GM21825 (cell line): ENCODE measurements at regions not wholly inside any gene's neighbourhood (a gene's known extent, or its start where the extent isn't known, plus 50 kb on each side); places are given as distances from the start of the nearest gene placed in this dataset.

ENCODE experiments used
- ATAC-seq: cut with Tn5 transposase; IDR thresholded peaks from one replicate; pipeline ENCODE4 v1.9.1; 2021; ENCODE audit warnings: mild to moderate bottlenecking, moderate library complexity; ENCODE audit not compliant: unreplicated experiment

DNA sequence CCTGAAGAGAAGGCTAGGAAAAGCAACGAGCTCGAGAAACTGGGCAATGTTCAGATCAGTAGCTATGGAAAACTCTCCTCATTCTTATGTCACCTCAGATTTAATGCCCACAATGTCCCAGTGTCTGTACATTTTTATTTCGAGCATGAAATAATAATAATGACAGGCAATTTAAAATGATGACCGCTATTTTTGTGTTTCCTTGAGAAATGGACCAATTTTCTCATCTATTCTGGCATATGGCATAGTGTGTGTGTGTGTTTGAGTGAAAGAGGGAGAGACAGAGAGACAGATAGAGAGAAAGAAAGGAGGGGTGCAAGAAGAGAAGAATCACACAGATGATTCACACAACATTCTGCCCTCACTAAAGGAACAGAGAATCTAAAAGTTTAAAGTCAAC is 119.1 kb upstream of the C1orf21 start:
- no peak for ATAC-seq

DNA sequence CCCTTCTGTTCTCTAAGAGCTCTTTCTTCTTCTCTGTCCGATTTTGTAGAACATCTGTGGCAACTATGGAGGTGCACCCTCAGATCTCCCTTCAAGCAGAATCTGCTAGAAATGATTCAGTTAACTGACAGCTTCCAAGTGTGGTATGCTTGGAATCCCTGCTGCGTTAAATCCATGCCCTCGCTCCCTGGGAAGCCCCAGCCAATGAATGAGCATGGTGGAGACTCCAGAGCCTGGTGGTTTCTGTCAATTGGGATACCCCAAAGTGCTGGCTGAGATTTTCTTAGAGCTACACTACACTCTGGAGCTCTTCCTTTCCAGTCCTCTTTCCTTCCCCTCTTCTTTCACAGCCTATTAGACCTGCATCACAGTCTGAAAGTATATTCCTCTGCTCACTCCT is 116.3 kb upstream of the C1orf21 start:
- ATAC-seq: no peak

DNA sequence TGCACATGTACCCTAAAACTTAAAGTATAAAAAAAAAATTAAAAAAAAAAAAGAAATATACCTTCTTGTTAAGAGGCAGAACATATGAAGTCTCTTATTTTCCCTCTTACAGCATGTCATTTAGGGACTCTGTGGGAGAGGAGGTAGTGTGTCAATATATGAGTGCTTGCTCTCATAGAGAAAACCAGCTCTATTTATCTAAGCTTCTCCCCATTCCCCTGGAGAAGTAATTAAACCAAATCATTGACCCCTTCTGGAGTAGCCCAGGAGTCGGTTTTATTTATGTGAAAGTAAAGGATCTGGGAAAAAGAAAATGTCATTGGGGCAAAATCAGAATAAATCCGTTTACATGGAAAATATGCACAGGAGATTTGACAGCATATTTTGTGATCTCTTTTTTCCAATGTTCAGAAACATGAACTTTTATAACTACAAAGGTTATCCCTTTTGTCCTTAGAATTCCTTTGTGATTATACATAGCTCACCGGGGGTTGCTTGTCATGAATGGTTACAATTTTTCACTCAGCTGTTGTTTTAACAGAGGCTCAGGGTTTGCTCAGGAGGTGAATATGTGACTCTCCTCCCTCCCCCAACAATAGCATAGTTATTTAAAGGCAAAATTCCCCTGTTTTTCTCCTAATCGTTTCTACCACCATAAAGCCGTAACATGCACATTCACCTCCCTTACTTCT is 114.5 kb upstream of the C1orf21 start:
- no peak for ATAC-seq

DNA sequence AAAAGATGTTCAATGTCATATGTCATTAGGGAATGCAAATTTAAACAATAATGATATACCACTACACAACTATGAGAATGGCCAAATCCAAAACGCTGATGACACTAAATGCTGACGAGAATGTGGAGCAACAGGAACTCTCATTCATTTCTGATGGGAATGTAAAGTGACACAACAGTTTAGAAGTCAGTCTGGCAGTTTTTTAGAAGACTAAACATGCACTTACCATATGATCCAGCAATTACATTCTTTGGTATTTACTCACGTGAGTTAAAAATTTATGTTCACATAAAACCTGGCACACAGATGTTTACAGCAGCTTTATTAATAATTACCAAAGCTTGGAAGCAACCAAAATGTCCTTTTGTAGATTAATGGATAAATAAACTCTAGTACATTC is 110.4 kb upstream of the C1orf21 start:
- no peak for ATAC-seq

DNA sequence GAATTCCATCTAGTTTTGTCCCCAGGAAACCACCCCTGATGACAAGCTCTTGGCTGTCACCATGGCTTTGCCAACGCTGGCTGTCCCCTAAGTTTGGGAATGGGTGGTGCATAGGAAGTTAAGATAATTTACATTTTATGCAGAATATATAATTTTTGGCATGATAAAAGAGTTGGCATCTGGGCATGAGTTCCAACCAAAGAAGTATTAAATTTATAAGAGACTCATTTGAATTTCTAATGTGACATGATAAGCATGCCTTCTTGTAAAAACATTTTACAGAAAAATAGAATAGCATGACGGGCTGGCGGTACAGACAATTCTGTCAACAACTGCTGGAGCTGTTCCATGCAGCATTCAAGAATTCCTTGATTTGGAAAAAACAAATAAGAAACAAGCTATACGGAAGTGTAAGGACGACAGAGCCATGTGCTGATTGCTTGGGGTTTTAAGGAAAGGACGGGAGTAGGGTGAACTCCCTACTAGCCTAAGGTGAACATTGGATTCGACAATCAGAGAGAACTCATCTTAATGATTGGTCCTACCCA is 106.8 kb upstream of the C1orf21 start:
- ATAC-seq: no peak

DNA sequence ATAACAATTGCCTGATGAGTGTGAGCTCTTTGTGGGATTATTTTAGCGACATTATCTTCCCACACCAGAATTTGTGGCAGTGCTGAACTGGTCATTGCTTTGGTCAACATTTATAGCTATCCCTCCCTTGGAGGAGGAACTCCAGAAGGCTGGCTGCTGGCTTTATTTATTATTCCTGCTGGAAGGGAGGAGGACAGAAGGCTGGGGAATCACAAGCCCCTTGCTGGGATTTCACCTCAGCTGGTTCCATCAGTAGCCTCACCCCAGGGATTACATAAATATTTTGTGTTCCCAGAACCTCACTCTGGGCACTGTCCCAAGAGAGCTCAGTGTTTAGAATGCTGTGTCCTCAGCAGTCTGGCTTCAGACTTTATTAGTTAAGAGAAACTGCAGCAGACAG is 102.8 kb upstream of the C1orf21 start:
- ATAC-seq: no peak

DNA sequence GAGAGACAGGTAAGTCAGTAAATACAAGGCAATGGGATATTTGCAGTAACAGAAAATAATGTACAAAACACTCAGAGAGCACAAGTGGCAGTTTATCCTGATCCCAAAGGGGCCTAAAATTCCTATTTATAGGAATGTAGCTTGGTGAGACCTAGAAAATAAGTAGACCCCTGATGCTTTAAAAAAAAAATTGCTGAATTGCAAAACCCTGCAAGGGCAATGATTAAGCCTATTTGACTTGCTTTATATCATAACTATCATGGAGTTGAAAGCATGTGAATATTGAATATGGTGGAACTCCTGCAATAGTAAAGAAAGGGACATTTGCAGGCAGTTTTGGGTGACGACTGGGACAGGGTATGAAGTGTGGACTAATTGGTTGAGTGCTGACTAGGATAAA is 101.9 kb upstream of the C1orf21 start:
- no peak for ATAC-seq

DNA sequence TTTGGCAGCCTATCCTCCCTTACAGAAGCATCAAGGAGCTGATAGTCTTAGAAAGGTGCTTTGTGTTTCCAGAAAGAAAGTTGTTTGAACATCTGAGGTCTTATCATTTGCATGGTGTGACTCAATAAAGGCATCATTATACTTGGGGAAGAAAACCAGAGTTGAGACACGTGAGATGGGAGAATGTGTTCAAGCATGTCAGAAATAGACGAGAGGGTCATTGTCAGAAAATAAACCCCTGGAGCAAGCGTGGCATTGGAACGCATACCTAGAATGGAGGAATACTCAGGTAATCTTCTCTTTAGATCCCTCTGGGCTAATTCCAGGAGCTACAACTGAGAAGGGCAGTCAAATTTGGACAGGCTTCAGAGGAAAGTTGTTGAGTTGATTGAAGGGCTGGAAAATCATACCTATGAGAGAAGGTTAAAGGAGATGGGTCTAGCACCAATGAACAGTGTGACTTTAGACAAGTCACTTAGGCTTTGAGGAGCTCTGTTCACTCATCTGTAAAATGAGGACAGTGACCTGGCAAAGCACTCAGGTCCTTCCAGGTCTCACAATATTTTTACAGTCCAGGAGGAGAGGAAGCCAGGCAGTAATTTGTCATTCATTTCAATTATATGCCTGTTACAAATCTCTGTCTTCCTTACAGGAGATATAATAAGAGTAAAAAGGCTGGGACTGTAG is 101.3 kb upstream of the C1orf21 start:
- no peak for ATAC-seq

DNA sequence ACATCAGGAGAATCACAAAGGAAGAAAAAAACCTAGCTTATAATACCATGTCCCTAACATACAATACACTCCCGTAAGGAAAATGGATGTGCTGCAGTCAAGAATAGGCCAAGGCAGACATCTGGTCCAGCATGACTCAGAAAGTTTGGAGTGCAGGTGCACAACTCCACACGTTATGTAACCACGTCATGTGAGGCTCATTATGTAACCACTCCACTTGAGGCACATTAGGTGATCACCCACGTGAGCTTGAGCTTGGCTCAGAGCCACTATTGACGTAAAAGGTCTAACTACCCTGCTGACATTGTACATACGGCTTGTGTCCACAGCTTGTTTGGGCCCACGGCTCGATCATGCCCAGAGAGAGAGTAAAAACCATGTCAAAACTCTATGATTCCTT is 99.8 kb upstream of the C1orf21 start:
- ATAC-seq: no peak

DNA sequence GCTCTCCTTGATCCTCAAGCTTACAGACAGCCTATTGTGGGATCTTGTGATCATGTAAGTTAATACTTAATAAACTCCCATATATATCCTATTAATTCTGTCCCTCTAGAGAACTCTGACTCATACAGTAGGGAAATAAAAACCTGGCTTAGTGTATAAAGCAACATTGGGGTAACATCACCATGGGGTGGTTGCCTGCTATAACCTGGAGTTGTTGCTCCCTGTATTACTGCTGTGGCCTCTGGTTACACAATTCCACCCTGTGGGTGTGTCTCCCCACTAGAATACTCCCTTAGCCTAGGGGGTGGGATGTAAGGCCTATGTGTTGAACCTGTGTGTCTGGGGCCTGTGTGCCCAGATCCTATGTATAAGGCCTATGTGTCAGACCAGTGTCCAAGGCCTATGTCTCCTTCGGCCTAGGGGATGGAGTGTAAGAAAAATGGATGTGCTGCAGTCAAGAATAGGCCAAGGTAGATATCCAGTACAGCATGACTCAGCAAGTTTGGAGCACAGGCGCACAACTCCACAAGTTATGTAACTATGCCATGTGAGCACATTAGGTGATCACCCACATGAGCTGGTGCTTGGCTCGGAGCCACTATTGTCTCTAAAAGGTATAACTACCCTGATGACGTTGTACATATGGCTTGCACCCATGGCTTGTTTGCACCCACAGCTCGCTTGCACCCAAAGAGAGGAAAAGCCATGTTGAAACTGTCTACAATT is 96.8 kb upstream of the C1orf21 start:
- ATAC-seq: no peak

DNA sequence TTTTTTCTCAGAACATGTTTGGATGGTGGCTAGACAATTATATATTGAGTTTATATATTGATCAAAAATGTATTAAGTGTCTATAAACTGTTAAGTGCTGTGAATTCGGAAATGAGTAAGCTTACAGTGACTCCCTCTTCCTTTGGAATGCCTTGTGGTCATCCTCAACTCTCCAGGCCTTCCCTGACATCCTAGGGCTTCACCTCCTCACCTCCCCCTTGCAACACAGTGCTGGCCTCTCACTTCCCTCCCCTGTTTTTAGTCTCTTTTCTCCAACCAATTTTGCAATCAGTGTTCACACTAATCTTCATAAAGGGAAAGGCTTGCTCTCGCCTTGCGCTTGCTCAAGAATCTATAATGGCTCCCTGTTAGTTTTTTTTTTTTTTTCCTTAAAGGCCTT is 95.1 kb upstream of the C1orf21 start:
- no peak for ATAC-seq

DNA sequence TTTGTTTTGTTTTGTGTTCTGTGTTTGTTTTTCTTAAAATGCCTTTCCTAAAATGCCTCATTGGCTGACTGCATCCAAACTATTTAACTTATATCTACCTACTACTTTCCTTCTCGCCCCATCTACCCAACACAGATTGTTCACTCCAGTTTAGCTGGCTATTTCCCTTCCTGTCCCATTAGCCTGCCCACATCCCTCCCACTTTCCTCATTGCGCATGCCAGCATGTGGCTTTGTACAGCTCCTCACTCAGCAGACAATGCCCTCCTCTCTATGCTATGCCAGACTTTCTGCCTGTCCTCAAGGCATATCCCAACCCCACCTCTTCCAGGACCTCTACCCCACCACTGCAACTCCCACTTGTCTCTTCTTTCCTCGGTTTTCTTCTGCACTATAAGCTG is 94.7 kb upstream of the C1orf21 start:
- no peak for ATAC-seq

DNA sequence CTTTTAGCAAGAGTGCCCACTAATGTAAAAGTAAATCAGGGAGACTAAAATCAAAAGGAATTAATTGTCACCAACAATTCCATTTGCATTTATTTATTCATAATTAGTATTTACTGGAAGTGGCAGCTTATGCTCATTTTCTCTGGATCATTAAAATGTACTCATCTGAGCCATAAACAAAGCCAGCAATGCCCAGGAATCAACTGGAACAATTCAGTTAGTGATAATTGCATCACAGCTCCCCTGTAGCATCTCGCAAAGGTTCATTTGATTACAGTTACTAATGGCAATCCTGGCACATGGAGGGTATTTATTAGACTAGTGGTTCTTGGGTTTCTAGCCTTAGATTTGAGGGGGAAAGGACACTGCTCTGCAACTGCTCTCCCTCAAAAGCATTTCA is 92.7 kb upstream of the C1orf21 start:
- ATAC-seq: no peak

DNA sequence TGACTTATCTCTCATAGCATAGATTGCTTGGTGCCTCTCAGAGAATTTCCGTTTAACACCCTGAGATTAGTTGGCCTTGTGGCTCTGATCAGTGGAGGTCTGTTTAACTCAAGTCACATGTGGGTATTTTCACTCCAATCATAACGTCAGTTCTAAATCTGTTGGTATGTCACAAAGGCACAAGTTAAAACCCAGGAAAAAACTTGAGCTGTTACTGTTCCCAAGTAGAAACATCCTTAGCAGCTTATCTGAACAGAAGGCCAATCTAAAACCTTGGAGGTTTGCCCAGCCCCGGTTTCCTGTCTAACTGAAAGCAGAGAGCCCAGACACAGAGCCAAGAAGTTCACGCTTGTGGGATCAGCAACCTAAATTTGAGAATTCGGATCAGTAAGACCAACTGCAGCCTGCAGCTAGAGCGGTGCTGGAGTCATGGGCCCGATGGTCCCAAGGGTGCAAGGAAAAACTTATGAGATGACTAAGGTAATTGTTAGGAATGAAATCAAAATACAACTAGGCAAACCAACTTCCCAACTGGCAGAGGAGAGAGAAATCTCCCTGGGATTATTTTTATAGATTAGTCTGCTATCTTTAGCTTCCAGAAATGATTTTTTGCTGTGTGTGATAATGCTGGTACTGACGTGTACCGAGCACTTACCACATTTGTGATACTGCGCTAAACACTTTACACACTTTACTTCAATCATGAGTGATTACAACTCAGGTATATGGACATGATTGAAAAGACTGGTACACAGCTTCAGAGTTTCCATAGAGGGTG is 90.2 kb upstream of the C1orf21 start:
- ATAC-seq: no peak

DNA sequence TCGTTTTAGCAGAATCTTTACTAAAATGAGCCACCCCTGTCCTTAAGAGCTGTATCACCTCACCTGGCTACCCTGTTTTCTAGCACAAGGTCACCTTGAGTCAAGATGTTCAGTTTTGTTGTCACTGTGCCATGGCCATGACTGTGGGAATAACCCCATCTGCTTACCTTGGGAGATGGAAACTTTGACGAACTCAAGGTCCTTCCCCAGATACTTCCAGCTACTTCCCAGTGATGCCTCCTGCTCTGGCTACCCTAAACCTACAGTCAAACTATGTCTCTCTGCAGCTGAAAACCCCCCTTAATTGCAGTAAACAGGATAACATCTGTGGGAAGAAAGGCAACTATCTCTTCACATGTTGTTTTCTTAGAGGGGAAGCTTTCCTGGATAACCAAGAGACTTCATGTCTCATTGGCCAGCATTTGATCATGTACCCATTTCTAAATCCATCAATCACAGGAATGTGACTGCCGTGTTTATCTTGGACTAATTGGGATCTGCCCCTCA is 89.5 kb upstream of the C1orf21 start:
- ATAC-seq: no peak

DNA sequence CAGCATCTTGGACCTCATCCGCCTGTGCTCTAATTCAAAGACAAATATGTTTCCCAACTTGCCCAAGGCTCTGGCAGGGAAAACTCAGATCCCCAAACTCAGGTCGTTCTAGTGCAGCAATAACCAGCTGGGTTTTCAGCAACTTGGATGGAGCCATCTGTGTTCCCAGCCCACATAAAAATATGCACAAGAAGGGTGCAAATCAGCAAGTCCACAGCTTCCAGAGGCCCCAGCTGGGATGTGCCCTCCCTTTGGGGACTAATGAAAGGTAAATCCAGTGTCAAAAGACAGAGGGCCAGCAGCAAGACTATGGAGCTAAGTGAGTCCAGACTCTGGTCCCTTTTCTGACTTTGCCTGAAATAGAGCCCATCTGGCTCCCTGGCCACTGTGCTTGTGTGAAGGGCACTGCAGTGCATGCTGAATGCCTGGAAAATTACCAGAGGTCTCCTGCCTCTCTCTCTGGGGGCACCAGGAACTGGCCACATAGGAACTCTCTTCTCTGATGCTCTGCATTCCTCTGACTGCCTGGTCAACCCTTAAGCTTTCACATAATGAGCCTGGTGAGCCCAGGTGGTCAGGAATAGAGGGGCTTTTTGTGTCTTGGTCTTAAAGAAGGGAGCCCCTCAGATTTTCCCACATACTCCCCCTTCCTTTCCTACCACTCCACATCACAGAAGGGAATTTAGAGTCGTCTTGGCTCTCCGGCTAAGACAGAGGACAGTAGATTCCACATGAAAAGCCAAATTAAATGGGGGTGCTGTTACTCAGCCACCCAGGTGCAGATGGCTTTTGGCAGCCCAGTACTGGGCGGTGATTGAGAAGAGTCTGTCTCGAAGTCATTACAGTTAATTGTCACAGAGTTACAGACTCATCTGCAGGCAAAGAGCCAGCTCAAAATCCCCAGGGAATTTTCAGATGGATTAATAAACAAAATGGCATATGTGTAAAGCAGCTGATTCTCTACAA is 88.1 kb upstream of the C1orf21 start:
- no peak for ATAC-seq

DNA sequence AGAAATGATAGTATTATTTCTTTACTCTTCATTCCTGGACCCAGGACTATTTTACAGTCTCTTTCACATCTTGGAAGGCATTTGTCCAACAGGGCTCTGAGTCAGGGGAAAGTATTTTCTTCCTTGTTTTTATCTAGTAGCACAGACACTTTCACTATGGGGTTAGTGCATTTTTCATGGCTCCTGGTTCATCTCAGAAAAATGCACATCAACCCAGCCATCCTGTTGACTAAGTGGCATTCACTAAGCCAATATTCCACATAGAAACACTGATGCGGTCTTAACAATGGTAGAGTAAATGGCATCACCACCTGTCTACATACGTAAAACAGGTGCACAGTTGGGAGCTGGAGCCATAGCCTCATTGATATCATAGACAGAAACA is 87.4 kb upstream of the C1orf21 start:
- ATAC-seq: no peak

DNA sequence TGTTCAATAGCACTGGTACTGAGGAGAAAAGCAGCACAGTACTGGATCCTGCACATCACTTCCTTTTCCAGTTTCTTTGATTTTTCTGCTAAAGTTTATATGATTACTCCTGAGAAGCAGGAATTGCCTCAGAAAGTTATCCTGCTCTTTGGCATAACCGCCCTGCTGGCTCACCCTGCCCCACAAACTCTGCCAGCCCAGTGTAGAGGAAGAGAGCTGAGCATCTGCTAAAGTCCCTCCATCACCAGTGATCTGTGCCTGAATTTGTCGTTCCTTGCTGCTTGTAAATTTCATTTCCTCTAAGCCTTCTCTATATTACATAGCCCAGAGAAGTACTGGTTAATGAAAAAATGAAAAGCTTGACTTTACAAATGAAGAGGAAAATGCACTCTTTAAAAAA is 87.0 kb upstream of the C1orf21 start:
- no peak for ATAC-seq

DNA sequence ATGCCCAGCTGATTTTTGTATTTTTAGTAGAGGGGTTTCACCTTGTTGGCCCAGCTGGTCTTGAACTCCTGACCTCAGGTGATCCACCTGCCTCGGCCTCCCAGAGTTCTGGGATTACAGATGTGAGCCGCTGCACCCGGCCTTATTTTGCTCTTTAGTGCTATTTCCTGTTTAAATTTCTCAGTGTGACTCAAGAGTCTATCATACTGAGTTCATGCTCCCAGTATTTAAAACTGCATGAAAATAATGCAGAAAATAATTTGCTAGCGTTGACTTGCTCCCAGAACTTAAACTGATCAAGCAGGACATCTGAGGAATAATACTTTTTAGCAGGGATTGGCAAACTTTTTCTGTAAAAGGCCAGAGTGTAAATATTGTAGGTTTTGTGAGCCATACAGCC is 86.4 kb upstream of the C1orf21 start:
- no peak for ATAC-seq

DNA sequence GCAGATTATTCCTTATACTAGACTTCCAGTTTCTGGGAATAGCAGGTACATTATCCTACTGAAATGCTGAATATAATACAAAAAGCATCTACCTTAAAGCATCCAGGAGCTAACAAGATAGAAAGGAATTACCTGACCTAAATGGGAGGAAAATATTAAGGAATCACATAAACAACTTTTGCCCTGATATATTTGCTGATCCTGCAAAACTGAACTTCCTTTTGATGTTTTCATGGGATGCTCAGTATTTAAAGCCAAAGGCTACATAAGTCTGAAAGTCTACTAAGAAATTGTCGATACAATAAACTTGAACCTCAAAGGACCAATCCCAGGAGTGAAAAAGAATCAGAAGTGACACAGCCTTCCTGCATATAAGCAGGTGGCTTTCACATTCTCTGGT is 85.6 kb upstream of the C1orf21 start:
- ATAC-seq: no peak
